HG03108 (cell line): ENCODE measurements at regions not wholly inside any gene's neighbourhood (a gene's known extent, or its start where the extent isn't known, plus 50 kb on each side); places are given as distances from the start of the nearest gene placed in this dataset.
"Not testable (repeated sequence)": the region's sequence is repeated elsewhere in the genome, so short reads cannot be mapped to it uniquely, and the experiment has no call there.

ENCODE experiments used
- ATAC-seq: cut with Tn5 transposase; IDR thresholded peaks from one replicate; pipeline ENCODE4 v1.9.1; 2021; ENCODE audit warnings: moderate library complexity; ENCODE audit not compliant: unreplicated experiment

GRCh38 chr12:66774929-66775328, 96.1 kb upstream of the GRIP1 start:
- ATAC-seq, result no peak

GRCh38 chr12:66775871-66776270, 97.0 kb upstream of the GRIP1 start:
- ATAC-seq, result no peak

GRCh38 chr12:66776974-66777373, 98.1 kb upstream of the GRIP1 start:
- ATAC-seq, result peak; percentile 99

DNA sequence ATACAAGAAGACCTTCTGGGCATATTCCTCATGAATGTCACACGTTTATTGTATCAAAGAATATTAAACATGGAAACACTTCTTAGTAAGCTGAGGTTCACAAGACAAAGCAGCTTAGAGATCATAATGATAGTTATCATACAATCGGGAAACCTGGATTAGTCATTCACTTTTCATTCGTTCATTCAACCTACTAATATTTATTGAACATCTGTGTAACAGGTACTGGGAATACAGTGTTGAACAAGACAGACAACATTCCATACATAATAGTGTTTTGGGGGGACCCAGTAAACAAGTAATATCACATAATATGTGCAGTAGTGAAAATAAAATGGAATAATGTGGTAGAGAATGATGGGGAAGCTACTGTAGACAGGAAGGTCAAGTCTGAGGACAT, 100.6 kb upstream of the GRIP1 start:
- ATAC-seq, result no peak

DNA sequence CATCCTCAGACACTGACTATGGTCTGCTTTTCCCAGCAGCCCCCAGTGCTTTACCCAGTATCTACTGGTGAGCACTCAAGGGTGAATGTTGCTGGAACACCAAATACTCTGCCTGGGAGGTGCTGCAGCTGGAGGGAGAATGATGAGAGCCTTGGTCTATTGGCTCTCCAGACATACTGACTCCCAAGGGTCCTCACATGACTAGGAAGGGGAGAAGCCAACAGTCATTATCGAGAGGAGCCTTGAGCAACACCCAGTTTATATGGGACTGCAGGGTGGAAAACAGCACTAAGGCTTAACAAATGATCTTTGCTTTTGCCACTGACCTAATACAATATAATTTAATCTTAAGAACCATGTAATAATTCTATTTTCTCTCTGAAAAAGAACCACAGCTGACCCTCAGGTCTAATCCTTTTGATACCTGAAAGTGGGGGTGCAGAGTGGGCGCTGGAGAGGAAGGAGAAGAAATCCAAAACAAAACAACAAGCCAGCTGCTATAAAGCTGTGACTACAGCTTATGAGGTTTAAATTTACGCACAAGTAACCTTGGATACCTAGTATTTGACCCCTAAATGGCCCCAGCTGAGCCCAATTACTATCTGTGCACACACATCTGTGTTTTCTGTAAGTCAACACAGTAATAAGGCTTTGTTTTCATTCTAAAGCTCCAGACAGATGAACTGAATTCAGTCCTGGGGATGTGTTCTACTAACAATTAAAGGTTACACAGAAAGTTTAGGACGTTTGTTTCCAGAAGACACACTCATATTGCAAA, 107.8 kb upstream of the GRIP1 start:
- ATAC-seq, result no peak

- ATAC-seq, result no peak
Observed at GRCh38 chr12:66799551-66799950, 120.7 kb upstream of the GRIP1 start.

GRCh38 chr12:66800046-66800445, 121.2 kb upstream of the GRIP1 start:
- ATAC-seq, result no peak

GRCh38 chr12:66803930-66804329, 125.1 kb upstream of the GRIP1 start:
- no peak for ATAC-seq

DNA sequence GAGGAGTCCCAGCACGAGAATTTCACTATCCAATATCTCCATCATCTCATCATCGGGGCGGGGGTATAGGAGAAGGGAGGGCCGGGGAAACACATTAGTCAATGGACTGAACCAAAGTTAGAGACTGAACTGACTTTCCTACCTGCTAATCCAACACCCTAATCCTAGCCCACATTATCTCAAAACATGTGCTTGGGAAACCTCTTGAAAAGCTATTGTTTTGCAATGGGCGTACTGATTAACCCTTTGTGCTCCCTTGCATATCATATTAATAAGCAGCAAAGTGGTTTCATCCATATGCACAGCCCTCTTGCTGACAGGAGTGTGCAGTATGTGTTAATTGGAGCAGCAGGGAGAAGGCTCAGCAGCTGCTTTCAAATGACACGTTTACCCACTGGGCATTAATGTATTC, 125.7 kb upstream of the GRIP1 start:
- ATAC-seq, result no peak

DNA sequence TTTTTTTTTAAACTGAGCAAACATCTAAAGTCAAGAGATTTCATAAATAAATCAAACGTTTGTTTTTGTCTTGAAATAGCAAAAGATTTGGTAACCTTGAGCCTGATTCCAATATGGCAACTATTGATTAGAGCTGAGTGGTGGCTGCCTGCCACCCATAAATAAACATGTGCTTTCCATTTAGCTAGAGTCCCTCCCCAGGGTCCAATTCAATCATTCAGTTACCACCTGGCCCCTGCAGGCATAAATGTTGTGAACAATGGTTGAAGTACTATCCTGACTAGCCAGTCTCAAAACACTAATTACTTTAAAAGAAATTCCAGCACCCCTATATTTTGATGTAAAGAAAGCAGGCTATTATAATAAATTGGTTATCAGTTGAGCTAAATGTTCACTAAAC, 129.7 kb upstream of the GRIP1 start:
- ATAC-seq, result no peak

- no peak for ATAC-seq
Observed at GRCh38 chr12:66813137-66813892, 134.4 kb upstream of the GRIP1 start.

DNA sequence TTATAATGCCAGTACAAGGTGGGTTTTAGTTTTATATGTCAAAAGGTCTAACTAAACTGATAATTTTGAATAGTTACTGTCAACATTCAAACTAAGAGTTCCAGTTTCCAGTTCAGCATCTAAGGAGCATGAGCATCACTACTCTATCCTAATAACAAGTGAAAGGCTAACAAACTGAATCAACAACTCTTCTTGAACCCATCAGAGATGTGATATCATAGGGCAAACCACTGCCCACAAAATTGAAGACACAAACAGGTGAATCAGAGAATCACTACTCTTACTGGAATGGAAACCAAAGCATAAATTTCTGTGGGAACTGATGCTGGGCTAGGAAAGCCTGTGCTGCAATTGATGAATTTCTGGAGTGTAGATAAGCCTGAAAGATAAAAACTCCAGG, 140.7 kb upstream of the GRIP1 start:
- no peak for ATAC-seq

GRCh38 chr12:66822961-66823360, 144.1 kb upstream of the GRIP1 start:
- no peak for ATAC-seq

GRCh38 chr12:66823857-66824570, 145.1 kb upstream of the GRIP1 start:
- no peak for ATAC-seq

GRCh38 chr12:66825921-66826320, 147.0 kb upstream of the GRIP1 start:
- not testable (repeated sequence) for ATAC-seq

- ATAC-seq, result no peak
Observed at GRCh38 chr12:66829660-66830325, 150.9 kb upstream of the GRIP1 start.

GRCh38 chr12:66831495-66831894, 152.6 kb upstream of the GRIP1 start:
- no peak for ATAC-seq

GRCh38 chr12:66832997-66833396, 154.1 kb upstream of the GRIP1 start:
- ATAC-seq, result no peak

DNA sequence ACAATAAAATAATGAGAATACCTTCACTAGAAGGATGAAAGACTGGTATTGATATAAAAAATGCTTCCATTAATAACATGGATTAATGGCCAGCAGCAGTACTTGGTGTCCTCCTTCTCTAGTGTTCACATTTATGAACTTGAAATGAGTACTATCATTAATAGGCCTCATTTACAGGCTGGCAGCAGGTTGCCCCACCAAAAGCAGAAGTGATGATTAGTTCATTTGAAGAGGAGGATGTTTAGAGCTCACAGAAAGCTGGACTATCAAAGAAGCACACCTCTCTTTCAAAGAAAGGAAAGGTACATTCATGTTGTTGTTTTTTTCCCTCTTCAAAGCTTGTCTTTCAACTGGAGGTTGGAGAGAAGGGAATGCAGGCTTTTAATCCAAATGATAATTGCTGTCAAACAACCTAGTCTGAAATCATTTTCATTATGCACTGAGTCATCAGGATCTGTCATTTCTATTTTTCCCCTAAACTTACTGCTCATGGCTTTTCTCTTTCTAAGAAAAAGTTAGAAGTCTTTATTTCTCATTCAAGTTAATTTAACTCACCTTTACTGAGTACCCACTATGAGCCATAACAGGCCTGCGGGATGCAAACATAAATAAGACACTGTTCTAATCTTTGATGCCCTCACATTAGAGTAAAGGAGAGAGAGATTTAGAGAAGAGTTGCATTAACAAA, 157.9 kb upstream of the GRIP1 start:
- ATAC-seq, result no peak

- ATAC-seq, result no peak
Observed at GRCh38 chr12:66837311-66837627, 158.4 kb upstream of the GRIP1 start.

DNA sequence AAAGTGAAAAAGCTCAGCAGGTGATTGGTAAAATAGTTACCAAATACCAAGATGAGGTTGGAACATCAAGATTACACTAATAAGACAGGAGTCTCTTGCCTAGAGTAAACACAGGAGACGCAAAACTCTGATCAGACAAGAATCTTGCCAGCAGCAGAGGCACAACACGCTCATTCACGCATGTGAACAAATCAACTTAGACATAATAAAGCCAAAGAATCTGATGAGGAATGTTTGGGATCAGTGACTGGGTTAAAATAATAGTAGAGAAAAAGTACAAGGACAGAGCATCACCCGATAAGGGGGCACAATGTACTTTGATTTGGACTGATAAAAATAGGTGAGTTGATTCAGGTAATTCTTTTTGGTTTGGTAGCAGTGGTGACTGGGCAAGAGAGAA, 159.5 kb upstream of the GRIP1 start:
- no peak for ATAC-seq
